ENCODE measurements at regions not wholly inside any gene's neighbourhood (a gene's known extent, or its start where the extent isn't known, plus 50 kb on each side); places are given as distances from the start of the nearest gene placed in this dataset.

DNA sequence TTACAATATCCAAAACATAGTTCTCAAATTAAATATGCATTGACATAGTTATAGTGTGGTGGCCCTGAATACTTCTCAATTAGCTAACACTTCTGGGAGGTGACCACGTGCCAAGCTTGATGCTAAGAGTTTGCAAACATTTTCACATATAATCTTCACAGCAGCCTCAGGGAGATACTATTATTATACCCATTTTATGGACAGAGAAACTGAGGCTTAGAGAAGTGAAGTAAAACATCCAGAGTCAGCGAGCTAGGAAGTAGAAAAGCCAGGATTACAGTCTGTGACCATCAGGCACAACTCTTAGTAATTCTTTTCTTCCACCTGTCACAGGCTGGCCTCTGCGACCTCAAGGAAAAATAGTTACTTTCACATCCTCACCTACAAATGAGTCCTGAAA lies 102.2 kb upstream of the IRX6 start:
- Histone ChIP-seq H3K4me3 (ENCODE audit: low read length in 2 of 2) (no peak overlapping the region), H2AK5ac (ENCODE audit: low read depth, low read length) (no peak overlapping the region), H3K23ac (ENCODE audit: low read depth, low read length, poor library complexity) (no peak overlapping the region), H4K8ac (ENCODE audit: low read depth, low read length) (no peak overlapping the region), H3K36me3 (replicated peaks in 1 of 2; ENCODE audit: control insufficient read depth in 2 of 2, insufficient read depth in 2 of 2, low read length in 2 of 2) (no peaks in the 10 kb centered on the region), H2BK15ac (ENCODE audit: low read length) (no peak overlapping the region), H3K18ac (ENCODE audit: low read length) (no peak overlapping the region), H2AFZ (ENCODE audit: low read length) (no peak overlapping the region), H4K91ac (ENCODE audit: low read depth, low read length, poor library complexity) (no peak overlapping the region), H3K4ac (ENCODE audit: low read length) (no peak overlapping the region), H3K4me2 (ENCODE audit: insufficient read depth, low read length, poor library complexity, severe bottlenecking) (no peak overlapping the region), H3K9me3 (replicated peaks in 1 of 2; ENCODE audit: control insufficient read depth in 2 of 2, insufficient read depth in 1 of 2, low read depth in 1 of 2, low read length in 2 of 2) (peaks cover 0 to 3% of the 10 kb centered on the region in 2 donors), H3K27ac (replicated peaks; ENCODE audit: low read length) (no peak overlapping the region), H2BK120ac (ENCODE audit: low read depth, low read length) (no peak overlapping the region), H3K79me1 (ENCODE audit: low read depth, low read length) (no peaks in the 10 kb centered on the region), H3K27me3 (ENCODE audit: control insufficient read depth in 3 of 3, insufficient read depth in 3 of 3, low read depth in 1 of 3, low read length in 3 of 3) (no peaks in the 10 kb centered on the region), H3K9ac (ENCODE audit: low read depth, low read length, poor library complexity) (no peak overlapping the region), H2BK12ac (ENCODE audit: low read length) (no peak overlapping the region), H3K14ac (ENCODE audit: low read length) (no peak overlapping the region), H3K4me1 (ENCODE audit: control insufficient read depth in 2 of 2, insufficient read depth in 1 of 2, low read depth in 1 of 2, low read length in 2 of 2) (no peaks in the 10 kb centered on the region), H2BK5ac (ENCODE audit: low read length) (no peak overlapping the region)
- WGBS, 2 donors (ENCODE audit: extremely low coverage in 2 of 2, insufficient read length in 2 of 2, insufficient replicate concordance in 1 of 2), result no CpG with 5 or more reads among the region's 3 CpGs
- no peak for DNase-seq (ENCODE audit: low spot score)

DNA sequence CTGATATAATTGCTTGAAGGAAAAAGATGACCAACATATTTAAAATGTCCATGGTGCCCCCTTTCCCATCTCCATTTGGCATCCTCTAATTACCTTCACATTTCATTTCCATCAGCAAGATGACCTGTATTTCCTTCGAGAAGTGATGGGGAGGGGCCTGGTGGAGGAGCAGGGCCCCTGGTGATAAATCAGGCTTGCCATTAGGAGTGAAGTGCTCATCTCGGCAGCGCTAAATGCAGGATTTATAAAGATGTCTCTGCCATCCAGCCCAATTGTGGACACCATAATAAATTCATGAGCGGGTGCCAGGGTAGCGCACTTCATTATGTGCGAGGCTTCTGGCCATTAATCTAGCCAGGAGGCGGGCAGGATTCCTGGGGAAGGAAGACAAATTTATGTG lies 101.5 kb upstream of the IRX6 start:
- no peak overlapping the region for H3K23ac ChIP-seq (ENCODE audit: low read depth, low read length, poor library complexity)
- H3K4me2 ChIP-seq (ENCODE audit: insufficient read depth, low read length, poor library complexity, severe bottlenecking), result no peak overlapping the region
- no peak overlapping the region for H4K91ac ChIP-seq (ENCODE audit: low read depth, low read length, poor library complexity)
- no peak overlapping the region for H2BK5ac ChIP-seq (ENCODE audit: low read length)
- H4K8ac ChIP-seq (ENCODE audit: low read depth, low read length), result no peak overlapping the region
- no peaks in the 10 kb centered on the region for H3K27me3 ChIP-seq (ENCODE audit: control insufficient read depth in 3 of 3, insufficient read depth in 3 of 3, low read depth in 1 of 3, low read length in 3 of 3)
- no peak for DNase-seq (ENCODE audit: low spot score)
- H3K9me3 ChIP-seq (replicated peaks in 1 of 2; ENCODE audit: control insufficient read depth in 2 of 2, insufficient read depth in 1 of 2, low read depth in 1 of 2, low read length in 2 of 2), result peaks cover 0 to 3% of the 10 kb centered on the region in 2 donors
- H3K14ac ChIP-seq (ENCODE audit: low read length), result no peak overlapping the region
- H2BK15ac ChIP-seq (ENCODE audit: low read length), result no peak overlapping the region
- H3K4me1 ChIP-seq (ENCODE audit: control insufficient read depth in 2 of 2, insufficient read depth in 1 of 2, low read depth in 1 of 2, low read length in 2 of 2), result no peaks in the 10 kb centered on the region
- no peak overlapping the region for H2BK120ac ChIP-seq (ENCODE audit: low read depth, low read length)
- no peak overlapping the region for H2AFZ ChIP-seq (ENCODE audit: low read length)
- no peak overlapping the region for H3K18ac ChIP-seq (ENCODE audit: low read length)
- no peak overlapping the region for H3K4me3 ChIP-seq (ENCODE audit: low read length in 2 of 2)
- H3K36me3 ChIP-seq (replicated peaks in 1 of 2; ENCODE audit: control insufficient read depth in 2 of 2, insufficient read depth in 2 of 2, low read length in 2 of 2), result no peaks in the 10 kb centered on the region
- H3K9ac ChIP-seq (ENCODE audit: low read depth, low read length, poor library complexity), result no peak overlapping the region
- H3K4ac ChIP-seq (ENCODE audit: low read length), result no peak overlapping the region
- no peak overlapping the region for H2AK5ac ChIP-seq (ENCODE audit: low read depth, low read length)
- no peaks in the 10 kb centered on the region for H3K79me1 ChIP-seq (ENCODE audit: low read depth, low read length)
- H3K27ac ChIP-seq (replicated peaks; ENCODE audit: low read length), result no peak overlapping the region
- no peak overlapping the region for H2BK12ac ChIP-seq (ENCODE audit: low read length)
- WGBS, 2 donors (ENCODE audit: extremely low coverage in 2 of 2, insufficient read length in 2 of 2, insufficient replicate concordance in 1 of 2), result no CpG with 5 or more reads among the region's 7 CpGs

DNA sequence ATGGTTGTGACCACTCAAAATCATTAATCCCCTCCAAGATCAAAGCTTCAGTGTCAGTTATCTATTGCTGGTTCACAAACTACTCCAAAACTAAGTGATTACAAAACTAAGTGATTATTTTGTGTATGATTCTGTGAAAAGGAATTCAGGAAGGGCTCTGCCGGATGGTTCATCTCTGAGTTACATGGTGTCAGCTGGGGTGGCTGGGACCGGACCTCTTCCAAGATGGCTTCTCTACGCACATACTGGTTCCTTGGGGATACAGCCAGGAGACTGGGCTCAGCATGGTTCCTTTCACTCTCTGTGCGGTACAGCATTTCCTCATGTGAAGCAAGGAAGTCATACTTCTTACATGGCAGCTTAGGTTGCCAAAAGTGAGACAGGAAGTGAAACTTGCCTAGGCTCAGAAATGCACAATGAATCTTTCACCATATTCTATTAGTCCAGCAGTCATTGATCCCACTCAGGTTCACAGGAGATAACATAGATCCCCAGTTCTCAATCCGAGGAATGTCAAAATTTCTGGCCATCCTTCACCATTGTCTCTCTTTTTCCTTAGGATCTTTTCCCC lies 97.9 kb upstream of the IRX6 start:
- Histone ChIP-seq H2AFZ (ENCODE audit: low read length) (no peak overlapping the region), H2BK15ac (ENCODE audit: low read length) (no peak overlapping the region), H4K91ac (ENCODE audit: low read depth, low read length, poor library complexity) (no peak overlapping the region), H3K23ac (ENCODE audit: low read depth, low read length, poor library complexity) (no peak overlapping the region), H2BK12ac (ENCODE audit: low read length) (no peak overlapping the region), H3K9ac (ENCODE audit: low read depth, low read length, poor library complexity) (no peak overlapping the region), H3K4ac (ENCODE audit: low read length) (no peak overlapping the region), H3K4me3 (ENCODE audit: low read length in 2 of 2) (no peak overlapping the region), H3K27me3 (ENCODE audit: control insufficient read depth in 3 of 3, insufficient read depth in 3 of 3, low read depth in 1 of 3, low read length in 3 of 3) (no peaks in the 10 kb centered on the region), H3K79me1 (ENCODE audit: low read depth, low read length) (no peaks in the 10 kb centered on the region), H3K4me1 (ENCODE audit: control insufficient read depth in 2 of 2, insufficient read depth in 1 of 2, low read depth in 1 of 2, low read length in 2 of 2) (no peaks in the 10 kb centered on the region), H4K8ac (ENCODE audit: low read depth, low read length) (no peak overlapping the region), H3K27ac (replicated peaks; ENCODE audit: low read length) (no peak overlapping the region), H3K18ac (ENCODE audit: low read length) (no peak overlapping the region), H2BK120ac (ENCODE audit: low read depth, low read length) (no peak overlapping the region), H3K14ac (ENCODE audit: low read length) (no peak overlapping the region), H3K9me3 (replicated peaks in 1 of 2; ENCODE audit: control insufficient read depth in 2 of 2, insufficient read depth in 1 of 2, low read depth in 1 of 2, low read length in 2 of 2) (peaks cover 0 to 3% of the 10 kb centered on the region in 2 donors), H2BK5ac (ENCODE audit: low read length) (no peak overlapping the region), H3K36me3 (replicated peaks in 1 of 2; ENCODE audit: control insufficient read depth in 2 of 2, insufficient read depth in 2 of 2, low read length in 2 of 2) (no peaks in the 10 kb centered on the region), H3K4me2 (ENCODE audit: insufficient read depth, low read length, poor library complexity, severe bottlenecking) (no peak overlapping the region), H2AK5ac (ENCODE audit: low read depth, low read length) (no peak overlapping the region)
- no CpG with 5 or more reads among the region's 5 CpGs for WGBS, 2 donors (ENCODE audit: extremely low coverage in 2 of 2, insufficient read length in 2 of 2, insufficient replicate concordance in 1 of 2)
- no peak for DNase-seq (ENCODE audit: low spot score)

DNA sequence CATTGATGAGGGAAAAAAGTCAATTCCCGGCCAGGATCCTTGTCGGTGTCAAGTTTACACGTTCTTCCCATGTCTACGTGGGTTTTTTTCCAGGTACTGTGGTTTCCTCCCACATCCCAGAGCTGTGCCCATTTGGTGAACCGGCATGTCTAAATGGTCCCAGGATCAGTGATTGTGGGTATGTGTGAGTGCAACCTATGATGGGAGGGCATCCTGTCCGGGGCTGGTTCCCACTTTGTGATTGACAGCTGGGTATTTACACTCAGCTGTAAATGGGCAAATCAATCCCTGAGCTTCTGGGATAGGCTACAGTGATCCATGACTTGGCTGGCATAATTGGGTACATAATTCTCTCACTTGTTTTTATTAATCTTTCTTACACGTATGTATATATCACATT lies 91.2 kb upstream of the IRX6 start:
- DNase-seq (ENCODE audit: low spot score), result no peak
- no peak overlapping the region for H3K23ac ChIP-seq (ENCODE audit: low read depth, low read length, poor library complexity)
- H3K4me3 ChIP-seq (ENCODE audit: low read length in 2 of 2), result no peak overlapping the region
- no peak overlapping the region for H3K4ac ChIP-seq (ENCODE audit: low read length)
- no peak overlapping the region for H2BK5ac ChIP-seq (ENCODE audit: low read length)
- no peak overlapping the region for H2BK12ac ChIP-seq (ENCODE audit: low read length)
- H3K79me1 ChIP-seq (ENCODE audit: low read depth, low read length), result no peaks in the 10 kb centered on the region
- peaks cover 0 to 7% (median 0%) of the 10 kb centered on the region in 3 experiments for H3K27me3 ChIP-seq (ENCODE audit: control insufficient read depth in 3 of 3, insufficient read depth in 3 of 3, low read depth in 1 of 3, low read length in 3 of 3)
- no peak overlapping the region for H3K18ac ChIP-seq (ENCODE audit: low read length)
- H2BK15ac ChIP-seq (ENCODE audit: low read length), result no peak overlapping the region
- H4K8ac ChIP-seq (ENCODE audit: low read depth, low read length), result no peak overlapping the region
- H3K14ac ChIP-seq (ENCODE audit: low read length), result no peak overlapping the region
- H3K9ac ChIP-seq (ENCODE audit: low read depth, low read length, poor library complexity), result no peak overlapping the region
- H3K4me2 ChIP-seq (ENCODE audit: insufficient read depth, low read length, poor library complexity, severe bottlenecking), result no peak overlapping the region
- H3K9me3 ChIP-seq (replicated peaks in 1 of 2; ENCODE audit: control insufficient read depth in 2 of 2, insufficient read depth in 1 of 2, low read depth in 1 of 2, low read length in 2 of 2), result no peaks in the 10 kb centered on the region
- H3K36me3 ChIP-seq (replicated peaks in 1 of 2; ENCODE audit: control insufficient read depth in 2 of 2, insufficient read depth in 2 of 2, low read length in 2 of 2), result no peaks in the 10 kb centered on the region
- no peak overlapping the region for H2BK120ac ChIP-seq (ENCODE audit: low read depth, low read length)
- no peak overlapping the region for H3K27ac ChIP-seq (replicated peaks; ENCODE audit: low read length)
- H3K4me1 ChIP-seq (ENCODE audit: control insufficient read depth in 2 of 2, insufficient read depth in 1 of 2, low read depth in 1 of 2, low read length in 2 of 2), result no peaks in the 10 kb centered on the region
- no peak overlapping the region for H2AK5ac ChIP-seq (ENCODE audit: low read depth, low read length)
- WGBS, 2 donors (ENCODE audit: extremely low coverage in 2 of 2, insufficient read length in 2 of 2, insufficient replicate concordance in 1 of 2), result no CpG with 5 or more reads among the region's 7 CpGs
- no peak overlapping the region for H2AFZ ChIP-seq (ENCODE audit: low read length)
- no peak overlapping the region for H4K91ac ChIP-seq (ENCODE audit: low read depth, low read length, poor library complexity)
